Mesendoderm (in vitro differentiated cells): ENCODE measurements at regions not wholly inside any gene's neighbourhood (a gene's known extent, or its start where the extent isn't known, plus 50 kb on each side); places are given as distances from the start of the nearest gene placed in this dataset.
A peak's percentile ranks its signal among the peaks of the same experiment; 100 is the strongest.

Source experiments
- DNase-seq: peaks from one replicate; pipeline ENCODE4 v3.0.0; 2013
- H2AK5ac ChIP-seq: 2 replicates; pipeline ENCODE4 v1.6.1; 2013; ENCODE audit warnings: low read length, inconsistent platforms
- H2BK120ac ChIP-seq: 2 replicates; pipeline ENCODE4 v1.6.1; 2013; ENCODE audit warnings: low read depth, mild to moderate bottlenecking, low read length, moderate library complexity, mixed read lengths
- H2BK15ac ChIP-seq: replicated peaks from 2 replicates; pipeline ENCODE4 v1.6.1; 2013; ENCODE audit warnings: low read depth, mild to moderate bottlenecking, moderate library complexity
- H2BK5ac ChIP-seq: 2 replicates; pipeline ENCODE4 v1.6.1; 2013; ENCODE audit warnings: low read length, inconsistent platforms
- H3K18ac ChIP-seq: 2 replicates; pipeline ENCODE4 v1.6.1; 2013; ENCODE audit warnings: mild to moderate bottlenecking, low read length, mixed read lengths
- H3K23ac ChIP-seq: one replicate; pipeline ENCODE4 v1.6.1; 2013; ENCODE audit warnings: low read length
- H3K27ac ChIP-seq: 2 replicates; pipeline ENCODE4 v1.5.1; 2013; ENCODE audit warnings: low read depth, mild to moderate bottlenecking, inconsistent platforms, low read length, moderate library complexity
- H3K27me3 ChIP-seq: 2 replicates; pipeline ENCODE4 v1.6.1; 2013; ENCODE audit warnings: low read length, control low read depth, mild to moderate bottlenecking, inconsistent platforms; ENCODE audit not compliant: insufficient read depth, poor library complexity
- H3K36me3 ChIP-seq: 2 replicates; pipeline ENCODE4 v1.6.1; 2013; ENCODE audit warnings: low read length, inconsistent platforms; ENCODE audit not compliant: control insufficient read depth, insufficient read depth
- H3K4ac ChIP-seq: one replicate; pipeline ENCODE4 v1.6.1; 2013; ENCODE audit warnings: low read depth, mild to moderate bottlenecking, low read length, moderate library complexity
- H3K4me1 ChIP-seq: 2 replicates; pipeline ENCODE4 v1.6.1; 2013; ENCODE audit warnings: low read depth, low read length, inconsistent platforms; ENCODE audit not compliant: control insufficient read depth
- H3K4me2 ChIP-seq: 2 replicates; pipeline ENCODE4 v1.6.1; 2013; ENCODE audit warnings: low read length
- H3K4me3 ChIP-seq: 2 replicates; pipeline ENCODE4 v1.5.1; 2013; ENCODE audit warnings: mild to moderate bottlenecking, low read length
- H3K56ac ChIP-seq: one replicate; pipeline ENCODE4 v1.6.1; 2013; ENCODE audit warnings: low read length
- H3K79me1 ChIP-seq: 2 replicates; pipeline ENCODE4 v1.6.1; 2013; ENCODE audit warnings: low read length, inconsistent platforms
- H3K79me2 ChIP-seq: 2 replicates; pipeline ENCODE4 v1.6.1; 2013; ENCODE audit warnings: mild to moderate bottlenecking, low read length; ENCODE audit not compliant: control insufficient read depth, insufficient read depth
- H3K9ac ChIP-seq: 2 replicates; pipeline ENCODE4 v1.6.1; 2013; ENCODE audit warnings: low read length, inconsistent platforms
- H4K5ac ChIP-seq: one replicate; pipeline ENCODE4 v1.6.1; 2013; ENCODE audit warnings: low read length
- H4K8ac ChIP-seq: one replicate; pipeline ENCODE4 v1.6.1; 2013; ENCODE audit warnings: low read depth, mild to moderate bottlenecking, control low read depth, low read length, moderate library complexity
- WGBS: extraction: QIAGEN DNeasy Blood & Tissue Kit; methylation state at CpG from one replicate; pipeline ENCODE4 v1.1.7; 2013; ENCODE audit warnings: low lambda C conversion rate, missing lambda C conversion rate; ENCODE audit not compliant: insufficient coverage; ENCODE audit errors: extremely low coverage; 5-methylcytosine and 5-hydroxymethylcytosine counted together

- no peaks in the 10 kb centered on the region for H3K4me1 ChIP-seq
- no peak overlapping the region for H2BK15ac ChIP-seq
- no peak overlapping the region for H3K56ac ChIP-seq
- DNase-seq, result no peak
- H3K4me2 ChIP-seq, result no peak overlapping the region
- H3K23ac ChIP-seq, result no peak overlapping the region
- no peaks in the 10 kb centered on the region for H3K27me3 ChIP-seq
- no CpG with 5 or more reads among the region's 4 CpGs for WGBS
- H3K9ac ChIP-seq, result no peak overlapping the region
- no peaks in the 10 kb centered on the region for H3K79me1 ChIP-seq
- no peak overlapping the region for H3K18ac ChIP-seq
- H4K5ac ChIP-seq, result no peak overlapping the region
- H3K27ac ChIP-seq, result no peak overlapping the region
- no peak overlapping the region for H2BK5ac ChIP-seq
- H2BK120ac ChIP-seq, result no peak overlapping the region
- no peak overlapping the region for H3K4ac ChIP-seq
- no peaks in the 10 kb centered on the region for H3K36me3 ChIP-seq
- H3K79me2 ChIP-seq, result no peaks in the 10 kb centered on the region
- H4K8ac ChIP-seq, result no peak overlapping the region
- no peak overlapping the region for H3K4me3 ChIP-seq
- H2AK5ac ChIP-seq, result no peak overlapping the region
Measured at GRCh38 chr1:94675373-94675772, 133.8 kb upstream of the F3 start.

DNA sequence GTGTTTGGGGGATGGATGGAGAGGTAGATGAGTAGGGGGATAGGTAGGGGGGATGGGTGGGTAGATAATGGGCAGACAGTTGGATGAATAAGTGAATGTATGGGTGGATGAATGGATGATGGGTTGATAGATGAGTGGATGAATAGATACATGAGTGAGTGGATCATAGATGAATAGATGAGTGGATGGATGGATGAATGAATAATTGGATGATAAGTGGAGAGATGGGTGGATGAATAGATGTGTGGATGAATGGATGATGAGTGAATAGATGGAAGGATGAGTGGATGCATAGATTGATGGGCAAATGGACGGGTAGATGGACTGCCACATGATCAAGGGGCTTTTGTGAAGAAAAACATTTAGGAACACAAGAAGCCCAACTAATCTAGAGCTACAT lies 133.3 kb upstream of the F3 start:
- no CpG with 5 or more reads among the region's 1 CpG for WGBS
- no peak overlapping the region for H2AK5ac ChIP-seq

DNA sequence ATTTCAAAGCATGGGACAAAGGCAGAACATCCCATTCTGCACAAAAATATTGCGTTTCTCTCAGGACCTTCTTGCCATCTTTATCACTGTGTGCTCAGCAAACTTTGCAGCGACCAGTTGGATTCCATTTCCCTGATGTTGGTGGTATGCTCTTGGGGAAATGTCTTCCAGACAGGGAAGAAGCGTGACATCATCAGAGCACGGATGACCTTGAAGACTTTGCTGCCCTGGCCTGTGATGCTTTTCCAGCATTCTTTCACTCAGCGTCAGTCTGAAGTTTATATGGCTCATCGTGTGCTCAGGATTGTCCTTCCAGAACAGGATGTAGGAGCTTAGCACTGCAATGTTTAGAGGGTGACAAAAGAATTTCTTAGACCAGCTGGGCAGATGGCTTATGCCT lies 131.4 kb upstream of the F3 start:
- H2BK15ac ChIP-seq, result no peak overlapping the region
- H4K8ac ChIP-seq, result no peak overlapping the region
- H3K36me3 ChIP-seq, result no peaks in the 10 kb centered on the region
- no peak overlapping the region for H2BK5ac ChIP-seq
- no peak overlapping the region for H4K5ac ChIP-seq
- no peak overlapping the region for H2BK120ac ChIP-seq
- H3K4me2 ChIP-seq, result no peak overlapping the region
- H3K56ac ChIP-seq, result no peak overlapping the region
- no peak for DNase-seq
- H3K23ac ChIP-seq, result no peak overlapping the region
- no CpG with 5 or more reads among the region's 6 CpGs for whole genome bisulfite sequencing
- H3K79me1 ChIP-seq, result no peaks in the 10 kb centered on the region
- H3K4me3 ChIP-seq, result no peak overlapping the region
- H3K4ac ChIP-seq, result no peak overlapping the region
- no peak overlapping the region for H3K9ac ChIP-seq
- no peaks in the 10 kb centered on the region for H3K79me2 ChIP-seq
- H2AK5ac ChIP-seq, result no peak overlapping the region
- no peak overlapping the region for H3K27ac ChIP-seq
- peaks cover 7% of the 10 kb centered on the region for H3K4me1 ChIP-seq
- no peaks in the 10 kb centered on the region for H3K27me3 ChIP-seq
- no peak overlapping the region for H3K18ac ChIP-seq

More for the DNA sequence above, 133.3 kb upstream of the F3 start:
- H2BK5ac ChIP-seq, result no peak overlapping the region
- no peak overlapping the region for H3K9ac ChIP-seq
- no peaks in the 10 kb centered on the region for H3K79me2 ChIP-seq
- no peak overlapping the region for H3K23ac ChIP-seq
- H3K4me3 ChIP-seq, result no peak overlapping the region
- H2BK15ac ChIP-seq, result no peak overlapping the region
- no peak for DNase-seq
- H3K4ac ChIP-seq, result no peak overlapping the region
- H3K18ac ChIP-seq, result no peak overlapping the region
- H2BK120ac ChIP-seq, result no peak overlapping the region
- no peaks in the 10 kb centered on the region for H3K4me1 ChIP-seq
- H3K36me3 ChIP-seq, result no peaks in the 10 kb centered on the region
- no peak overlapping the region for H3K56ac ChIP-seq
- H4K5ac ChIP-seq, result no peak overlapping the region
- H4K8ac ChIP-seq, result no peak overlapping the region
- no peaks in the 10 kb centered on the region for H3K27me3 ChIP-seq
- no peak overlapping the region for H3K27ac ChIP-seq
- H3K79me1 ChIP-seq, result no peaks in the 10 kb centered on the region
- H3K4me2 ChIP-seq, result no peak overlapping the region

- Histone ChIP-seq H2BK120ac (no peak overlapping the region), H3K27me3 (no peaks in the 10 kb centered on the region), H3K79me2 (no peaks in the 10 kb centered on the region), H2BK5ac (no peak overlapping the region), H3K4me1 (peaks cover 7% of the 10 kb centered on the region), H3K36me3 (no peaks in the 10 kb centered on the region), H2AK5ac (no peak overlapping the region), H3K79me1 (no peaks in the 10 kb centered on the region), H3K23ac (no peak overlapping the region), H3K4me2 (no peak overlapping the region), H3K4ac (no peak overlapping the region), H4K8ac (no peak overlapping the region), H4K5ac (no peak overlapping the region), H3K4me3 (no peak overlapping the region), H3K9ac (no peak overlapping the region), H3K27ac (no peak overlapping the region), H2BK15ac (no peak overlapping the region), H3K18ac (peak overlapping the region; percentile 7), H3K56ac (no peak overlapping the region)
- DNase-seq, result no peak
- no CpG with 5 or more reads among the region's 2 CpGs for WGBS
Measured at GRCh38 chr1:94672001-94672400, 130.4 kb upstream of the F3 start.

GRCh38 chr1:94670273-94670672 lies 128.7 kb upstream of the F3 start:
- no CpG with 5 or more reads among the region's 2 CpGs for WGBS
- Histone ChIP-seq H3K56ac (no peak overlapping the region), H3K23ac (no peak overlapping the region), H3K79me2 (no peaks in the 10 kb centered on the region), H2AK5ac (no peak overlapping the region), H2BK15ac (no peak overlapping the region), H4K8ac (no peak overlapping the region), H3K27me3 (no peaks in the 10 kb centered on the region), H3K27ac (no peak overlapping the region), H3K36me3 (no peaks in the 10 kb centered on the region), H3K4me1 (peaks cover 7% of the 10 kb centered on the region), H3K4me2 (no peak overlapping the region), H3K4ac (peak overlapping the region; percentile 64), H2BK120ac (no peak overlapping the region), H3K18ac (peak overlapping the region; percentile 0), H3K9ac (no peak overlapping the region), H3K4me3 (no peak overlapping the region), H4K5ac (no peak overlapping the region), H2BK5ac (no peak overlapping the region), H3K79me1 (no peaks in the 10 kb centered on the region)
- DNase-seq, result no peak

GRCh38 chr1:94669198-94669597 lies 127.6 kb upstream of the F3 start:
- H3K9ac ChIP-seq, result no peak overlapping the region
- no peak overlapping the region for H2AK5ac ChIP-seq
- no peak for DNase-seq
- WGBS, result no CpG with 5 or more reads among the region's 1 CpG
- H3K4ac ChIP-seq, result no peak overlapping the region
- no peak overlapping the region for H2BK15ac ChIP-seq
- no peak overlapping the region for H3K56ac ChIP-seq
- no peaks in the 10 kb centered on the region for H3K27me3 ChIP-seq
- H2BK120ac ChIP-seq, result no peak overlapping the region
- no peak overlapping the region for H3K23ac ChIP-seq
- H3K27ac ChIP-seq, result no peak overlapping the region
- H3K18ac ChIP-seq, result no peak overlapping the region
- H4K5ac ChIP-seq, result no peak overlapping the region
- no peak overlapping the region for H2BK5ac ChIP-seq
- H3K79me2 ChIP-seq, result no peaks in the 10 kb centered on the region
- H3K79me1 ChIP-seq, result no peaks in the 10 kb centered on the region
- H4K8ac ChIP-seq, result no peak overlapping the region
- no peaks in the 10 kb centered on the region for H3K36me3 ChIP-seq
- H3K4me3 ChIP-seq, result no peak overlapping the region
- no peak overlapping the region for H3K4me2 ChIP-seq
- H3K4me1 ChIP-seq, result peaks cover 7% of the 10 kb centered on the region
